ENCODE measurements at regions not wholly inside any gene's neighbourhood (a gene's known extent, or its start where the extent isn't known, plus 50 kb on each side); places are given as distances from the start of the nearest gene placed in this dataset.

DNA sequence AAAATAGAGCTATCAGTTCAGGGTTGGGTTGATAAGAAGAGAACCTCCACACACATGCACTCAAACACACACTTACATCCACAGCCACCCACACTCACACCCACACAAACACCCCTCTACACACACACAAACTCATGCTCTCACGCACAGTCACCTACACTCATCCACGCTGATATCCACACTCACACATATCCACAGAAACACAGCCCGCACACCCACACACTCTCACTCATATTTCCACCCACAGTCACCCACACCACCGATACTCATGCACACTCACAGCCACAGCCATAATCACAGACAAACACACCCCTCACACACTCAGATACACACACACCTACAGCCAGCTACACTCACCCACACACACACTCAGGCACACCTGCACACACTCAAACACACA, 333.0 kb upstream of the TPK1 start:
- ChIA-PET CTCF (ENCODE audit: low intra/inter-chr PET ratio) (no interaction called here), POLR2A (no interaction called here)
- H3K4me3 ChIP-seq = no peak overlapping the region
- no peak for ATAC-seq
- no peaks in the 10 kb centered on the region for H3K9me1 ChIP-seq (ENCODE audit: control insufficient read depth, insufficient read depth, low read length)
- no peaks in the 10 kb centered on the region for H4K20me1 ChIP-seq (replicated peaks; ENCODE audit: control insufficient read depth, insufficient read depth, low read length)
- no TSS peak for BruUV-seq (replicated peaks)
- intact Hi-C loops (cut with micrococcal nuclease) = no loop called here
- no peak overlapping the region for H3K4me2 ChIP-seq (ENCODE audit: insufficient read depth, low read length)
- 0 out of 2 replicates have a peak, but pooled peaks cover 2% of the 10 kb centered on the region for H3K9me3 ChIP-seq (replicated peaks; ENCODE audit: control insufficient read depth, insufficient read depth, low read depth, low read length)
- H3K27me3 ChIP-seq (ENCODE audit: control insufficient read depth in 2 of 2, insufficient read depth in 2 of 2, low read length in 2 of 2) = no peaks in the 10 kb centered on the region
- TF ChIP-seq, protein P1, sequence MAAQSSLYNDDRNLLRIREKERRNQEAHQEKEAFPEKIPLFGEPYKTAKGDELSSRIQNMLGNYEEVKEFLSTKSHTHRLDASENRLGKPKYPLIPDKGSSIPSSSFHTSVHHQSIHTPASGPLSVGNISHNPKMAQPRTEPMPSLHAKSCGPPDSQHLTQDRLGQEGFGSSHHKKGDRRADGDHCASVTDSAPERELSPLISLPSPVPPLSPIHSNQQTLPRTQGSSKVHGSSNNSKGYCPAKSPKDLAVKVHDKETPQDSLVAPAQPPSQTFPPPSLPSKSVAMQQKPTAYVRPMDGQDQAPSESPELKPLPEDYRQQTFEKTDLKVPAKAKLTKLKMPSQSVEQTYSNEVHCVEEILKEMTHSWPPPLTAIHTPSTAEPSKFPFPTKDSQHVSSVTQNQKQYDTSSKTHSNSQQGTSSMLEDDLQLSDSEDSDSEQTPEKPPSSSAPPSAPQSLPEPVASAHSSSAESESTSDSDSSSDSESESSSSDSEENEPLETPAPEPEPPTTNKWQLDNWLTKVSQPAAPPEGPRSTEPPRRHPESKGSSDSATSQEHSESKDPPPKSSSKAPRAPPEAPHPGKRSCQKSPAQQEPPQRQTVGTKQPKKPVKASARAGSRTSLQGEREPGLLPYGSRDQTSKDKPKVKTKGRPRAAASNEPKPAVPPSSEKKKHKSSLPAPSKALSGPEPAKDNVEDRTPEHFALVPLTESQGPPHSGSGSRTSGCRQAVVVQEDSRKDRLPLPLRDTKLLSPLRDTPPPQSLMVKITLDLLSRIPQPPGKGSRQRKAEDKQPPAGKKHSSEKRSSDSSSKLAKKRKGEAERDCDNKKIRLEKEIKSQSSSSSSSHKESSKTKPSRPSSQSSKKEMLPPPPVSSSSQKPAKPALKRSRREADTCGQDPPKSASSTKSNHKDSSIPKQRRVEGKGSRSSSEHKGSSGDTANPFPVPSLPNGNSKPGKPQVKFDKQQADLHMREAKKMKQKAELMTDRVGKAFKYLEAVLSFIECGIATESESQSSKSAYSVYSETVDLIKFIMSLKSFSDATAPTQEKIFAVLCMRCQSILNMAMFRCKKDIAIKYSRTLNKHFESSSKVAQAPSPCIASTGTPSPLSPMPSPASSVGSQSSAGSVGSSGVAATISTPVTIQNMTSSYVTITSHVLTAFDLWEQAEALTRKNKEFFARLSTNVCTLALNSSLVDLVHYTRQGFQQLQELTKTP (IDR thresholded peaks at IDR 0.05; ENCODE audit: low read depth in 1 of 2, partially characterized antibody in 2 of 2) = no peak
- TF ChIP-seq KLF16 (IDR thresholded peaks at IDR 0.05) = no peak
- TF ChIP-seq MCM3 (IDR thresholded peaks at IDR 0.05) = 0 out of 2 replicates have a peak, but pooled peaks have one; percentile 6
- in situ Hi-C loops (cut with MboI) = no loop called here
- FAIRE-seq = no peak
- WGBS (ENCODE audit: insufficient coverage, low coverage, missing lambda C conversion rate) = 0% methylated on average over 4 of the region's 4 CpGs
- H3K27ac ChIP-seq (ENCODE audit: extremely low read depth, low read depth, low read length) = no peak overlapping the region
- no peaks in the 10 kb centered on the region for H3K36me3 ChIP-seq (ENCODE audit: control insufficient read depth, insufficient read depth, low read length)
- H3K79me2 ChIP-seq (ENCODE audit: control insufficient read depth, insufficient read depth, low read length) = no peaks in the 10 kb centered on the region
- H2AFZ ChIP-seq (ENCODE audit: low read depth, low read length) = no peak overlapping the region
- no peaks in the 10 kb centered on the region for H3K4me1 ChIP-seq (replicated peaks in 1 of 2; ENCODE audit: control insufficient read depth in 2 of 2, insufficient read depth in 2 of 2, low read length in 2 of 2)
- DNase-seq (ENCODE audit: extremely low read depth in 1 of 4, low spot score in 3 of 4) = no peak
- no peak overlapping the region for H3K9ac ChIP-seq (ENCODE audit: insufficient read depth in 1 of 2, low read depth in 2 of 2, low read length in 2 of 2)

Data from K562 (cell line).